OCI-LY3 (cell line): ENCODE measurements at regions not wholly inside any gene's neighbourhood (a gene's known extent, or its start where the extent isn't known, plus 50 kb on each side); places are given as distances from the start of the nearest gene placed in this dataset.
"Not testable (repeated sequence)": the region's sequence is repeated elsewhere in the genome, so short reads cannot be mapped to it uniquely, and the experiment has no call there.

ENCODE experiments used
- H2AFZ ChIP-seq: fragments of 200-600, 300-600 bp; shearing (Covaris generic); 2 replicates; pipeline ENCODE4 v1.6.0; 2014; ENCODE audit warnings: antibody characterized with exemption, low read depth, low read length
- H3K27ac ChIP-seq: fragments of 200-600, 300-600 bp; sonication (generic); 2 replicates; pipeline ENCODE4 v1.5.1; 2014; ENCODE audit warnings: mild to moderate bottlenecking, low read length, moderate library complexity, mixed read lengths
- H3K27me3 ChIP-seq: fragments of 200-600, 300-600 bp; sonication (generic); 2 replicates; pipeline ENCODE4 v1.6.1; 2014; ENCODE audit warnings: low read depth, low read length, mixed read lengths
- H3K36me3 ChIP-seq: fragments of 200-600, 300-600 bp; sonication (generic); replicated peaks from 2 replicates; pipeline ENCODE3; 2014; ENCODE audit warnings: low read depth, low read length, mixed read lengths
- H3K4me1 ChIP-seq: fragments of 300-600, 200-600 bp; sonication (generic); 2 replicates; pipeline ENCODE4 v1.6.1; 2014; ENCODE audit warnings: low read length, mixed read lengths
- H3K4me2 ChIP-seq: fragments of 200-600, 300-600 bp; sonication (generic); 2 replicates; pipeline ENCODE4 v1.6.1; 2014; ENCODE audit warnings: low read length, mixed read lengths
- H3K4me3 ChIP-seq: fragments of 300-600, 200-600 bp; sonication (generic); 2 replicates; pipeline ENCODE4 v1.5.1; 2014; ENCODE audit warnings: antibody characterized with exemption, mild to moderate bottlenecking, low read length, moderate library complexity
- H3K79me2 ChIP-seq: fragments of 300-600, 200-600 bp; shearing (Covaris generic); 2 replicates; pipeline ENCODE4 v1.6.1; 2014; ENCODE audit warnings: mild to moderate bottlenecking, low read length, mixed read lengths
- H3K9ac ChIP-seq: fragments of 300-600, 200-600 bp; shearing (Covaris generic); 2 replicates; pipeline ENCODE4 v1.6.0; 2014; ENCODE audit warnings: mild to moderate bottlenecking, low read length, moderate library complexity
- H3K9me3 ChIP-seq: fragments of 200-600, 300-600 bp; shearing (Covaris generic); 2 replicates; pipeline ENCODE4 v1.6.1; 2014; ENCODE audit warnings: low read length, mixed read lengths; ENCODE audit not compliant: insufficient read depth
- H4K20me1 ChIP-seq: fragments of 200-600, 300-600 bp; sonication (generic); 2 replicates; pipeline ENCODE4 v1.6.1; 2016; ENCODE audit warnings: low read length, mixed read lengths; ENCODE audit not compliant: insufficient read depth
- CTCF ChIP-seq: fragments of 200-600, 300-600 bp; sonication (generic); IDR thresholded peaks from 2 replicates; pipeline ENCODE4 v1.5.1; 2014; ENCODE audit warnings: antibody characterized with exemption, low read length, low read depth
- EZH2phosphoT487 ChIP-seq: fragments of 200-600 bp; shearing (Covaris generic); IDR thresholded peaks from 2 replicates; pipeline ENCODE4 v1.6.1; 2018; ENCODE audit warnings: antibody characterized with exemption, mixed run types, low read depth

DNA sequence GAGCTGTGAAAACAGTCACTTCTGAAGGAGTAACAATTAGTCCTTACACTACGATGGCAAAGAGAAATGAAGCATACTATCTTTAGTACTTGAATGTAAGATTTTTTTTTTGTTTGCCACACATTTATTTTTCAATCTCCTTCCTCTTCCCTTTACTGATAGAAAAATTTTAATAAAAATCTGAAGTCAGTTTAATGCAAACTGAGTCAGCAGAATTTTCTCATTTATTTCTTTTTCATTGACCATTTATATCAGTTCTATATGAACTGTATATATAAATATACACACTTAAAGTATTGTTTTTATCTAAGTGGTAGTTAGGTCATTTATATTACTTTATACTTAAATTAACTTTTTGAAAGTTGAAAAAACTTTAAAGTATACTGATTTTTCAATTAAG is 1009.1 kb upstream of the SPRY2 start:
- no peak overlapping the region for H3K27ac ChIP-seq
- no peaks in the 10 kb centered on the region for H3K9me3 ChIP-seq
- no peaks in the 10 kb centered on the region for H3K4me1 ChIP-seq
- no peaks in the 10 kb centered on the region for H3K79me2 ChIP-seq
- no peaks in the 10 kb centered on the region for H3K27me3 ChIP-seq
- H3K4me2 ChIP-seq: no peak overlapping the region
- H3K36me3 ChIP-seq: no peaks in the 10 kb centered on the region
- no peak overlapping the region for H3K9ac ChIP-seq
- no peak overlapping the region for H2AFZ ChIP-seq
- TF ChIP-seq EZH2phosphoT487 (no peak), CTCF (no peak)
- no peak overlapping the region for H3K4me3 ChIP-seq
- no peaks in the 10 kb centered on the region for H4K20me1 ChIP-seq

- H3K9ac ChIP-seq, H3K79me2 ChIP-seq, H3K4me1 ChIP-seq: not testable (repeated sequence)
Observed at GRCh38 chr13:81340118-81341069, 999.5 kb upstream of the SPRY2 start.

GRCh38 chr13:81339666-81340065 is 998.7 kb upstream of the SPRY2 start:
- H3K27ac ChIP-seq, H3K4me2 ChIP-seq, H2AFZ ChIP-seq, H3K36me3 ChIP-seq, H3K27me3 ChIP-seq, H3K4me3 ChIP-seq, H3K9ac ChIP-seq, H3K9me3 ChIP-seq, H4K20me1 ChIP-seq, H3K79me2 ChIP-seq, H3K4me1 ChIP-seq: not testable (repeated sequence)

More at GRCh38 chr13:81340118-81341069, 999.5 kb upstream of the SPRY2 start:
- not testable (repeated sequence) for H3K4me2 ChIP-seq, H3K36me3 ChIP-seq, H3K9me3 ChIP-seq, H3K27me3 ChIP-seq, H3K4me3 ChIP-seq, H4K20me1 ChIP-seq, H2AFZ ChIP-seq, H3K27ac ChIP-seq

- Histone ChIP-seq H2AFZ (no peak overlapping the region), H3K27me3 (no peaks in the 10 kb centered on the region), H3K36me3 (peaks cover 2% of the 10 kb centered on the region), H3K79me2 (no peaks in the 10 kb centered on the region), H3K4me1 (no peaks in the 10 kb centered on the region), H3K9ac (no peak overlapping the region), H3K4me2 (no peak overlapping the region), H3K9me3 (no peaks in the 10 kb centered on the region), H4K20me1 (no peaks in the 10 kb centered on the region), H3K27ac (no peak overlapping the region), H3K4me3 (no peak overlapping the region)
- TF ChIP-seq EZH2phosphoT487: no peak
- no peak for TF ChIP-seq CTCF
Observed at GRCh38 chr13:81334481-81334880, 993.6 kb upstream of the SPRY2 start.

- TF ChIP-seq EZH2phosphoT487: no peak
- no peak for TF ChIP-seq CTCF
- Histone ChIP-seq H3K4me2 (no peak overlapping the region), H2AFZ (no peak overlapping the region), H3K9ac (no peak overlapping the region), H3K27me3 (no peaks in the 10 kb centered on the region), H3K27ac (no peak overlapping the region), H3K9me3 (no peaks in the 10 kb centered on the region), H4K20me1 (no peaks in the 10 kb centered on the region), H3K36me3 (peaks cover 2% of the 10 kb centered on the region), H3K4me3 (no peak overlapping the region), H3K4me1 (no peaks in the 10 kb centered on the region), H3K79me2 (no peaks in the 10 kb centered on the region)
Observed at GRCh38 chr13:81326913-81327312, 986.0 kb upstream of the SPRY2 start.
